HCT116 (cell line): ENCODE measurements at regions not wholly inside any gene's neighbourhood (a gene's known extent, or its start where the extent isn't known, plus 50 kb on each side); places are given as distances from the start of the nearest gene placed in this dataset.

ENCODE experiments used
- ATAC-seq: fragments of 200-7000 bp; cut with Tn5 transposase; 2 replicates; pipeline ENCODE4 v1.9.1; 2020; ENCODE audit warnings: mild to moderate bottlenecking, moderate library complexity
- BruUV-seq: library from RNA; stranded (reverse); fragments of 400-500 nt; replicated peaks from 2 replicates; lab custom pipeline; 2021; lab: Mats Ljungman, UMichigan
- CTCF ChIA-PET: fragments of 300-600 bp; sonication (Branson Sonifier 250); formaldehyde crosslinking; loops from one replicate; lab custom pipeline; 2021; ENCODE audit warnings: antibody characterized with exemption; lab: Charles Lee
- POLR2A ChIA-PET: fragments of 300-600, 350-600 bp; sonication (Branson Sonifier 250); formaldehyde crosslinking; loops from one replicate; lab custom pipeline; 2021; ENCODE audit warnings: antibody characterized with exemption; lab: Charles Lee
- RAD21 ChIA-PET, 2 experiments: fragments of 300-600 bp; sonication (Branson Sonifier 250); formaldehyde crosslinking; loops; one replicate each; lab custom pipeline; 2023; ENCODE audit warnings: low total read pairs in 2 of 2; ENCODE audit not compliant: uncharacterized antibody in 2 of 2, unreplicated experiment in 2 of 2, low non-redundant PET in 1 of 2; lab: Charles Lee
- DNase-seq: peaks from one replicate; pipeline ENCODE4 v3.0.0-alpha.2; 2010; ENCODE audit warnings: low read depth, low spot score
- H2AFZ ChIP-seq: fragments of 200-600 bp; shearing (Covaris generic), sonication (generic); 2 replicates; pipeline ENCODE4 v1.6.1; 2017; ENCODE audit warnings: low read depth, mixed run types, mixed read lengths, antibody characterized with exemption, low read length; ENCODE audit not compliant: poor library complexity, severe bottlenecking
- H3K27ac ChIP-seq: 2 replicates; pipeline ENCODE4 v1.5.1; 2012; ENCODE audit warnings: low read depth, low read length
- H3K27me3 ChIP-seq: fragments of 200-600 bp; sonication (generic); 2 replicates; pipeline ENCODE4 v1.6.1; 2016; ENCODE audit warnings: mixed run types, low read length, mixed read lengths; ENCODE audit not compliant: insufficient read depth
- H3K36me3 ChIP-seq, 2 experiments: fragments of 200-500 bp in 1 of 2; fragments of 200-600 bp in 1 of 2; sonication (Bioruptor generic) in 1 of 2; sonication (generic) in 1 of 2; 2 replicates each; pipeline versions ENCODE4 v1.5.1 to v1.6.1; 2014 to 2016; ENCODE audit warnings: low read length in 2 of 2, inconsistent platforms in 1 of 2, mixed read lengths in 1 of 2, mixed run types in 1 of 2; ENCODE audit not compliant: insufficient read depth in 2 of 2, control insufficient read depth in 1 of 2
- H3K4me1 ChIP-seq, 2 experiments: fragments of 200-600 bp in 1 of 2; sonication (generic) in 1 of 2; 2 replicates each; pipeline versions ENCODE4 v1.5.1 to v1.6.1; 2012 to 2017; ENCODE audit warnings: low read length in 2 of 2, inconsistent platforms in 1 of 2, mild to moderate bottlenecking in 1 of 2, mixed read lengths in 1 of 2, mixed run types in 1 of 2, moderate library complexity in 1 of 2; ENCODE audit not compliant: insufficient read depth in 2 of 2, control insufficient read depth in 1 of 2
- H3K4me2 ChIP-seq: fragments of 200-600 bp; sonication (generic); 2 replicates; pipeline ENCODE4 v1.6.1; 2017; ENCODE audit warnings: mixed run types, low read length, mixed read lengths
- H3K4me3 ChIP-seq, 2 experiments: fragments of 200-600 bp in 1 of 2; sonication (generic) in 1 of 2; replicated peaks in 1 of 2; 2 replicates each; pipeline ENCODE4 v1.5.1; 2011 to 2016; ENCODE audit warnings: low read length in 2 of 2, control low read depth in 1 of 2, low read depth in 1 of 2, mild to moderate bottlenecking in 1 of 2, mixed read lengths in 1 of 2, mixed run types in 1 of 2
- H3K79me2 ChIP-seq: fragments of 200-600 bp; sonication (generic); 2 replicates; pipeline ENCODE4 v1.6.1; 2017; ENCODE audit warnings: mild to moderate bottlenecking, mixed run types, low read length, moderate library complexity, mixed read lengths; ENCODE audit not compliant: insufficient read depth
- H3K9ac ChIP-seq: fragments of 200-600 bp; sonication (generic); 2 replicates; pipeline ENCODE4 v1.6.1; 2016; ENCODE audit warnings: low read length, mixed read lengths
- H3K9me2 ChIP-seq: fragments of 200-600 bp; sonication (generic), shearing (Covaris generic); 2 replicates; pipeline ENCODE4 v1.6.1; 2017; ENCODE audit warnings: mixed run types, mild to moderate bottlenecking, moderate library complexity; ENCODE audit not compliant: insufficient read depth
- H3K9me3 ChIP-seq, 2 experiments: fragments of 200-500 bp in 1 of 2; fragments of 200-600 bp in 1 of 2; sonication (Bioruptor generic) in 1 of 2; sonication (generic) in 1 of 2; 2 replicates each; pipeline ENCODE4 v1.6.1; 2014 to 2017; ENCODE audit warnings: low read length in 2 of 2, mixed read lengths in 2 of 2, inconsistent platforms in 1 of 2, low read depth in 1 of 2, mild to moderate bottlenecking in 1 of 2, mixed run types in 1 of 2, moderate library complexity in 1 of 2; ENCODE audit not compliant: control insufficient read depth in 1 of 2, insufficient read depth in 1 of 2
- H4K20me1 ChIP-seq: fragments of 200-600 bp; sonication (generic), shearing (Covaris generic); 2 replicates; pipeline ENCODE4 v1.6.1; 2017; ENCODE audit warnings: mixed run types, mild to moderate bottlenecking, moderate library complexity; ENCODE audit not compliant: insufficient read depth
- CBX3 ChIP-seq: IDR thresholded peaks from 2 replicates; pipeline ENCODE4 v1.6.1; 2012; ENCODE audit warnings: low read depth
- CEBPB ChIP-seq: IDR thresholded peaks from 2 replicates; pipeline ENCODE4 v1.6.1; 2012; ENCODE audit warnings: low read depth
- EGR1 ChIP-seq: IDR thresholded peaks from 2 replicates; pipeline ENCODE4 v1.6.1; 2012; ENCODE audit warnings: low read depth
- ELF1 ChIP-seq: IDR thresholded peaks from 2 replicates; pipeline ENCODE4 v1.6.1; 2012; ENCODE audit warnings: low read depth, borderline replicate concordance
- EZH2phosphoT487 ChIP-seq: fragments of 200-600 bp; IDR thresholded peaks from 2 replicates; pipeline ENCODE4 v1.6.1; 2018; ENCODE audit warnings: antibody characterized with exemption, borderline replicate concordance
- JUND ChIP-seq: IDR thresholded peaks from 2 replicates; pipeline ENCODE4 v1.6.1; 2012
- POLR2A ChIP-seq: IDR thresholded peaks from 2 replicates; pipeline ENCODE4 v1.7.0; 2011; ENCODE audit warnings: borderline replicate concordance; ENCODE audit not compliant: insufficient read depth, insufficient read length; ENCODE audit errors: extremely low read depth
- POLR2AphosphoS5 ChIP-seq: IDR thresholded peaks from 2 replicates; pipeline ENCODE4 v1.6.1; 2011; ENCODE audit warnings: mild to moderate bottlenecking, low read depth, low read length, moderate library complexity
- RAD21 ChIP-seq: IDR thresholded peaks from 2 replicates; pipeline ENCODE4 v1.6.1; 2012; ENCODE audit warnings: low read depth, mild to moderate bottlenecking
- SIN3A ChIP-seq: IDR thresholded peaks from 2 replicates; pipeline ENCODE4 v1.6.1; 2012; ENCODE audit warnings: low read depth
- SP1 ChIP-seq: IDR thresholded peaks from 2 replicates; pipeline ENCODE4 v1.6.1; 2012; ENCODE audit warnings: low read depth
- TCF7L2 ChIP-seq: IDR thresholded peaks from 2 replicates; pipeline ENCODE4 v1.7.0; 2011; ENCODE audit warnings: borderline replicate concordance, inconsistent platforms; ENCODE audit not compliant: insufficient read depth, insufficient read length; ENCODE audit errors: extremely low read depth
- ZNF274 ChIP-seq: fragments of 200-500 bp; sonication (Bioruptor generic); IDR thresholded peaks from 2 replicates; pipeline ENCODE4 v1.6.1; 2014; ENCODE audit warnings: mild to moderate bottlenecking, low read depth, low read length, inconsistent platforms
- intact Hi-C: fragments of 100-400 bp; cut with micrococcal nuclease; formaldehyde crosslinking; loops from 2 replicates; pipeline ENCODE4 v1.10.0; 2022
- TF ChIP-seq, protein P1 (sequence below): IDR thresholded peaks from 2 replicates; pipeline ENCODE4 v1.6.1; 2011; ENCODE audit warnings: mild to moderate bottlenecking, low read length, moderate library complexity; ENCODE audit not compliant: insufficient replicate concordance; ENCODE audit errors: extremely low read depth
- TF ChIP-seq, protein P2 (sequence below): IDR thresholded peaks from 2 replicates; pipeline ENCODE4 v1.6.1; 2012; ENCODE audit warnings: low read depth
- TF ChIP-seq, protein P3 (sequence below): IDR thresholded peaks from 2 replicates; pipeline ENCODE4 v1.6.1; 2012

DNA sequence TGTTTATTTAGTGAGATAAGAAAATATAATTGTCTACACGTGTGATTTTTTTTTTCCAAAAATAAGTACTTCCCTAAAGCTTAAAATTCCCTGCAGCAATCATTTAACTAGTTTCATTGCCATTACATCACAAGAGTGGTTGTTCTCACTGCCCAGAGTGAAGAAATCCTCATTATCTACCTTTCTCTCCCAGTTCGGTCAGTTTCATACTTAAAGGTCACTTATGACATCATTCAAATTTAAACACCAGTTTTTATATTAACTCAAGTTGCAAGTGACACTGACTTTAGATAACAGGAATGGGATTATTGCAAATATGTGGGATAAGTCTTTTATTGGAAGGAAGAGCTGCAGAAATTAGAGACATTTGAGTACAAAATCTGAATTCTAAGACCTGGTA is 1699.8 kb upstream of the IGFBP7 start (continued):
- TF ChIP-seq CEBPB, result no peak

DNA sequence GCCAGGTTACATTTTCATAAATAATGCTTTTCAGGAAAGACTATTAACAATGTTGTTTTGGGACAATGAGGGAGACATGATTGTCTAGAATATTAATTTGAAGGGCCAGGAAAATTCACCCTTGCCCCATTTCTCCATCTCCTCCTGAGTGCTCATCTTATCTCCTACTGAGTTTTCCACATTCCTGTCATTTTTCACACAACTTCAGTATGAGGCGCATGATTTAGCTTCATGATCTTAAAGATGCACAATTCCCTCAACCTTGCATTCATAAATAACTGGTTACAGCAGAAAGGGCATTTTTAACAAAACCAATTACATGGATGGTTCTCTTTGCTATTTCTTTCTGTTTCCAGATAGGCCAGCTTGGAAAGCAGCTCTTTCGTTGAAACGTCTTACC is 1699.2 kb upstream of the IGFBP7 start:
- intact Hi-C loops, result no loop called here
- ChIA-PET RAD21 (no interaction called here), CTCF (no interaction called here), POLR2A (no interaction called here)
- H3K79me2 ChIP-seq, result no peaks in the 10 kb centered on the region
- TF ChIP-seq POLR2A, result no peak
- no peak for TF ChIP-seq CEBPB
- TF ChIP-seq ZNF274, result no peak
- TF ChIP-seq JUND, result no peak
- no peak for TF ChIP-seq EZH2phosphoT487
- TF ChIP-seq POLR2AphosphoS5, result no peak
- TF ChIP-seq SP1, result no peak
- TF ChIP-seq RAD21, result no peak
- DNase-seq (no peak), ATAC-seq (no peak)
- H3K27ac ChIP-seq, result no peak overlapping the region
- BruUV-seq, result no TSS peak
- no peak overlapping the region for H2AFZ ChIP-seq
- no peaks in the 10 kb centered on the region for H4K20me1 ChIP-seq
- peaks cover 9 to 10% of the 10 kb centered on the region in 2 experiments; a peak in 2 of 4 replicates for H3K9me3 ChIP-seq
- no peak overlapping the region for H3K4me2 ChIP-seq
- H3K9ac ChIP-seq, result no peak overlapping the region
- no peaks in the 10 kb centered on the region for H3K27me3 ChIP-seq
- H3K9me2 ChIP-seq, result no peaks in the 10 kb centered on the region
- H3K36me3 ChIP-seq, result no peaks in the 10 kb centered on the region
- H3K4me1 ChIP-seq, result no peaks in the 10 kb centered on the region
- no peak overlapping the region for H3K4me3 ChIP-seq

DNA sequence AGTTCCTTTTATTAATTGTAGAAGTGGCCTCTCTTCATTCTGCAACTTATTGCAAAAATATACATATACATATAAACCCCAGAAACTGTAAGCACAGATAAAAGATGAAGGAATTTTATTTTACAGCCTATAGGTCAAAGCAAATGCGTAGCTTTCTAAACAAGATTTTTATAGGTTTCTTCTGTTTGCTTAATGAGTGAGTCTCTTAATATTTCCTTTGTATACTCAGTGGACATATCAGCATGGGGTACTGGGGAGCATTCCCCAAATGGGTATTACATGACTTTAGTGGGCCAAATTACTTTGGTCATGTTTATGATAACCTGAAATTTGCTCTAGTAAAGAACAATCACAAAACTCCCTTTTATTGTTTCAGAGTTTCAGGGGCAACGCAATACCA is 1698.6 kb upstream of the IGFBP7 start:
- Histone ChIP-seq H3K9me2 (no peaks in the 10 kb centered on the region), H3K9ac (no peak overlapping the region), H3K4me2 (no peak overlapping the region), H3K4me1 (no peaks in the 10 kb centered on the region), H4K20me1 (no peaks in the 10 kb centered on the region), H3K4me3 (no peak overlapping the region), H3K79me2 (no peaks in the 10 kb centered on the region), H2AFZ (no peak overlapping the region), H3K27ac (no peak overlapping the region), H3K27me3 (no peaks in the 10 kb centered on the region), H3K36me3 (no peaks in the 10 kb centered on the region), H3K9me3 (peaks cover 9 to 10% of the 10 kb centered on the region in 2 experiments; a peak in 2 of 4 replicates)
- ChIA-PET RAD21 (no interaction called here), CTCF (no interaction called here), POLR2A (no interaction called here)
- no peak for DNase-seq
- no TSS peak for BruUV-seq
- intact Hi-C loops, result no loop called here
- no peak for ATAC-seq
- TF ChIP-seq, protein P1, sequence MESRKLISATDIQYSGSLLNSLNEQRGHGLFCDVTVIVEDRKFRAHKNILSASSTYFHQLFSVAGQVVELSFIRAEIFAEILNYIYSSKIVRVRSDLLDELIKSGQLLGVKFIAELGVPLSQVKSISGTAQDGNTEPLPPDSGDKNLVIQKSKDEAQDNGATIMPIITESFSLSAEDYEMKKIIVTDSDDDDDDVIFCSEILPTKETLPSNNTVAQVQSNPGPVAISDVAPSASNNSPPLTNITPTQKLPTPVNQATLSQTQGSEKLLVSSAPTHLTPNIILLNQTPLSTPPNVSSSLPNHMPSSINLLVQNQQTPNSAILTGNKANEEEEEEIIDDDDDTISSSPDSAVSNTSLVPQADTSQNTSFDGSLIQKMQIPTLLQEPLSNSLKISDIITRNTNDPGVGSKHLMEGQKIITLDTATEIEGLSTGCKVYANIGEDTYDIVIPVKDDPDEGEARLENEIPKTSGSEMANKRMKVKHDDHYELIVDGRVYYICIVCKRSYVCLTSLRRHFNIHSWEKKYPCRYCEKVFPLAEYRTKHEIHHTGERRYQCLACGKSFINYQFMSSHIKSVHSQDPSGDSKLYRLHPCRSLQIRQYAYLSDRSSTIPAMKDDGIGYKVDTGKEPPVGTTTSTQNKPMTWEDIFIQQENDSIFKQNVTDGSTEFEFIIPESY, result no peak
- TF ChIP-seq TCF7L2, result no peak
- TF ChIP-seq SIN3A, result no peak
- TF ChIP-seq EGR1, result no peak
- no peak for TF ChIP-seq CBX3
- no peak for TF ChIP-seq ZNF274
- TF ChIP-seq, protein P2, sequence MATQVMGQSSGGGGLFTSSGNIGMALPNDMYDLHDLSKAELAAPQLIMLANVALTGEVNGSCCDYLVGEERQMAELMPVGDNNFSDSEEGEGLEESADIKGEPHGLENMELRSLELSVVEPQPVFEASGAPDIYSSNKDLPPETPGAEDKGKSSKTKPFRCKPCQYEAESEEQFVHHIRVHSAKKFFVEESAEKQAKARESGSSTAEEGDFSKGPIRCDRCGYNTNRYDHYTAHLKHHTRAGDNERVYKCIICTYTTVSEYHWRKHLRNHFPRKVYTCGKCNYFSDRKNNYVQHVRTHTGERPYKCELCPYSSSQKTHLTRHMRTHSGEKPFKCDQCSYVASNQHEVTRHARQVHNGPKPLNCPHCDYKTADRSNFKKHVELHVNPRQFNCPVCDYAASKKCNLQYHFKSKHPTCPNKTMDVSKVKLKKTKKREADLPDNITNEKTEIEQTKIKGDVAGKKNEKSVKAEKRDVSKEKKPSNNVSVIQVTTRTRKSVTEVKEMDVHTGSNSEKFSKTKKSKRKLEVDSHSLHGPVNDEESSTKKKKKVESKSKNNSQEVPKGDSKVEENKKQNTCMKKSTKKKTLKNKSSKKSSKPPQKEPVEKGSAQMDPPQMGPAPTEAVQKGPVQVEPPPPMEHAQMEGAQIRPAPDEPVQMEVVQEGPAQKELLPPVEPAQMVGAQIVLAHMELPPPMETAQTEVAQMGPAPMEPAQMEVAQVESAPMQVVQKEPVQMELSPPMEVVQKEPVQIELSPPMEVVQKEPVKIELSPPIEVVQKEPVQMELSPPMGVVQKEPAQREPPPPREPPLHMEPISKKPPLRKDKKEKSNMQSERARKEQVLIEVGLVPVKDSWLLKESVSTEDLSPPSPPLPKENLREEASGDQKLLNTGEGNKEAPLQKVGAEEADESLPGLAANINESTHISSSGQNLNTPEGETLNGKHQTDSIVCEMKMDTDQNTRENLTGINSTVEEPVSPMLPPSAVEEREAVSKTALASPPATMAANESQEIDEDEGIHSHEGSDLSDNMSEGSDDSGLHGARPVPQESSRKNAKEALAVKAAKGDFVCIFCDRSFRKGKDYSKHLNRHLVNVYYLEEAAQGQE, result no peak
- TF ChIP-seq, protein P3, sequence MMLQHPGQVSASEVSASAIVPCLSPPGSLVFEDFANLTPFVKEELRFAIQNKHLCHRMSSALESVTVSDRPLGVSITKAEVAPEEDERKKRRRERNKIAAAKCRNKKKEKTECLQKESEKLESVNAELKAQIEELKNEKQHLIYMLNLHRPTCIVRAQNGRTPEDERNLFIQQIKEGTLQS, result no peak
- TF ChIP-seq RAD21, result no peak
- no peak for TF ChIP-seq ELF1
